Mesenchymal stem cell (in vitro differentiated cells and primary cell): ENCODE measurements at regions not wholly inside any gene's neighbourhood (a gene's known extent, or its start where the extent isn't known, plus 50 kb on each side); places are given as distances from the start of the nearest gene placed in this dataset.

Experiments
- DNase-seq: peaks from one replicate; pipeline ENCODE4 v3.0.0-alpha.2; 2013
- H2AFZ ChIP-seq: one replicate; pipeline ENCODE4 v1.6.1; 2013; ENCODE audit warnings: low read depth, mild to moderate bottlenecking, control low read depth, inconsistent platforms, low read length, moderate library complexity
- H2AK5ac ChIP-seq: 2 replicates; pipeline ENCODE4 v1.6.1; 2013; ENCODE audit warnings: low read length, moderate library complexity, mild to moderate bottlenecking, inconsistent platforms; ENCODE audit not compliant: severe bottlenecking
- H2BK120ac ChIP-seq: one replicate; pipeline ENCODE4 v1.6.1; 2013; ENCODE audit warnings: low read depth, mild to moderate bottlenecking, inconsistent platforms, low read length, moderate library complexity
- H2BK12ac ChIP-seq, 2 experiments: one replicate each; pipeline ENCODE4 v1.6.1; 2013; ENCODE audit warnings: inconsistent platforms in 2 of 2, low read length in 2 of 2, mild to moderate bottlenecking in 2 of 2, moderate library complexity in 2 of 2, control low read depth in 1 of 2
- H2BK15ac ChIP-seq: one replicate; pipeline ENCODE4 v1.6.1; 2013; ENCODE audit warnings: mild to moderate bottlenecking, low read depth, inconsistent platforms; ENCODE audit not compliant: poor library complexity, severe bottlenecking
- H2BK5ac ChIP-seq: 2 replicates; pipeline ENCODE4 v1.6.1; 2013; ENCODE audit warnings: low read depth, mild to moderate bottlenecking, low read length, control low read depth, inconsistent platforms; ENCODE audit not compliant: poor library complexity, severe bottlenecking
- H3K14ac ChIP-seq, 2 experiments: one replicate each; pipeline ENCODE4 v1.6.1; 2013; ENCODE audit warnings: inconsistent platforms in 2 of 2, low read length in 2 of 2, control low read depth in 1 of 2, mild to moderate bottlenecking in 1 of 2, moderate library complexity in 1 of 2
- H3K18ac ChIP-seq, 2 experiments: one replicate each; pipeline ENCODE4 v1.6.1; 2013; ENCODE audit warnings: inconsistent platforms in 2 of 2, low read length in 2 of 2, control low read depth in 1 of 2, low read depth in 1 of 2, mild to moderate bottlenecking in 1 of 2
- H3K23ac ChIP-seq, 2 experiments: one replicate each; pipeline ENCODE4 v1.6.1; 2013; ENCODE audit warnings: inconsistent platforms in 2 of 2, low read length in 2 of 2, mild to moderate bottlenecking in 2 of 2, moderate library complexity in 2 of 2, control low read depth in 1 of 2
- H3K27ac ChIP-seq: 2 replicates; pipeline ENCODE4 v1.5.1; 2013; ENCODE audit warnings: mild to moderate bottlenecking, moderate library complexity, low read length, control low read depth, inconsistent platforms; ENCODE audit not compliant: poor library complexity, severe bottlenecking
- H3K27me3 ChIP-seq, 2 experiments: 2 replicates each; pipeline versions ENCODE4 v1.6.1 to v1.7.0; 2013; ENCODE audit warnings: low read length in 2 of 2, mild to moderate bottlenecking in 2 of 2, moderate library complexity in 2 of 2, control low read depth in 1 of 2, inconsistent platforms in 1 of 2; ENCODE audit not compliant: control insufficient read depth in 1 of 2, insufficient read depth in 1 of 2
- H3K36me3 ChIP-seq, 2 experiments: 2 replicates each; pipeline versions ENCODE4 v1.6.1 to v1.7.0; 2013; ENCODE audit warnings: low read length in 2 of 2, control low read depth in 1 of 2, inconsistent platforms in 1 of 2, low read depth in 1 of 2, mild to moderate bottlenecking in 1 of 2; ENCODE audit not compliant: insufficient read depth in 2 of 2, control insufficient read depth in 1 of 2
- H3K4ac ChIP-seq, 2 experiments: one replicate each; pipeline ENCODE4 v1.6.1; 2013; ENCODE audit warnings: inconsistent platforms in 2 of 2, low read length in 2 of 2, mild to moderate bottlenecking in 2 of 2, moderate library complexity in 2 of 2, control low read depth in 1 of 2, low read depth in 1 of 2
- H3K4me1 ChIP-seq: 2 replicates; pipeline ENCODE4 v1.6.1; 2013; ENCODE audit warnings: low read depth, low read length, control low read depth; ENCODE audit not compliant: control insufficient read depth, insufficient read depth
- H3K4me2 ChIP-seq: 2 replicates; pipeline ENCODE4 v1.6.1; 2013; ENCODE audit warnings: low read length, mild to moderate bottlenecking, inconsistent platforms; ENCODE audit not compliant: poor library complexity, severe bottlenecking
- H3K4me3 ChIP-seq, 2 experiments: 2 replicates each; pipeline versions ENCODE4 v1.5.1 to v1.7.0; 2013; ENCODE audit warnings: low read length in 2 of 2, mild to moderate bottlenecking in 2 of 2, control low read depth in 1 of 2, low read depth in 1 of 2; ENCODE audit not compliant: insufficient read depth in 1 of 2
- H3K79me1 ChIP-seq: replicated peaks from 2 replicates; pipeline ENCODE4 v1.6.1; 2013; ENCODE audit warnings: mild to moderate bottlenecking, control low read depth, low read length, inconsistent platforms; ENCODE audit not compliant: poor library complexity, severe bottlenecking
- H3K9ac ChIP-seq: 2 replicates; pipeline ENCODE4 v1.7.0; 2013; ENCODE audit warnings: mild to moderate bottlenecking, low read length, moderate library complexity
- H3K9me3 ChIP-seq: 2 replicates; pipeline ENCODE4 v1.7.0; 2013; ENCODE audit warnings: mild to moderate bottlenecking, low read length; ENCODE audit not compliant: control insufficient read depth
- H4K8ac ChIP-seq: one replicate; pipeline ENCODE4 v1.6.1; 2013; ENCODE audit warnings: inconsistent platforms, mild to moderate bottlenecking, low read length, moderate library complexity
- H4K91ac ChIP-seq: one replicate; pipeline ENCODE4 v1.6.1; 2013; ENCODE audit warnings: mild to moderate bottlenecking, low read length, inconsistent platforms
- WGBS: methylation state at CpG from one replicate; pipeline ENCODE4 v1.1.7; 2013; ENCODE audit warnings: mixed read lengths; 5-methylcytosine and 5-hydroxymethylcytosine counted together

GRCh38 chr12:68432622-68433021 lies 100.5 kb upstream of the MDM1 start:
- Histone ChIP-seq H3K4me3 (no peak overlapping the region), H3K4me2 (no peak overlapping the region), H3K18ac (no peak overlapping the region), H3K36me3 (no peaks in the 10 kb centered on the region), H3K4me1 (no peaks in the 10 kb centered on the region), H3K23ac (no peak overlapping the region), H3K9me3 (peaks cover 6% of the 10 kb centered on the region), H4K91ac (no peak overlapping the region), H2BK15ac (no peak overlapping the region), H3K4ac (no peak overlapping the region), H3K79me1 (no peaks in the 10 kb centered on the region), H3K27me3 (no peaks in the 10 kb centered on the region), H4K8ac (no peak overlapping the region), H3K27ac (no peak overlapping the region), H2BK12ac (no peak overlapping the region), H2AK5ac (no peak overlapping the region), H3K14ac (no peak overlapping the region), H2BK5ac (no peak overlapping the region), H3K9ac (no peak overlapping the region), H2AFZ (no peak overlapping the region), H2BK120ac (no peak overlapping the region)
- no peak for DNase-seq

GRCh38 chr12:68434391-68435298 lies 102.5 kb upstream of the MDM1 start:
- Histone ChIP-seq H4K8ac (no peak overlapping the region), H2BK5ac (no peak overlapping the region), H3K23ac (no peak overlapping the region), H3K9ac (no peak overlapping the region), H3K36me3 (no peaks in the 10 kb centered on the region), H3K18ac (no peak overlapping the region), H3K14ac (no peak overlapping the region), H3K27ac (no peak overlapping the region), H2AK5ac (no peak overlapping the region), H3K4me3 (no peak overlapping the region), H2BK120ac (no peak overlapping the region), H2AFZ (no peak overlapping the region), H3K4me2 (no peak overlapping the region), H3K9me3 (peaks cover 6% of the 10 kb centered on the region), H3K27me3 (no peaks in the 10 kb centered on the region), H4K91ac (no peak overlapping the region), H2BK12ac (no peak overlapping the region), H3K79me1 (no peaks in the 10 kb centered on the region), H2BK15ac (no peak overlapping the region), H3K4me1 (no peaks in the 10 kb centered on the region), H3K4ac (no peak overlapping the region)
- no peak for DNase-seq
- WGBS: 100% methylated on average over 2 of the region's 2 CpGs

- no peak overlapping the region for H2BK12ac ChIP-seq
- no peak overlapping the region for H3K4me2 ChIP-seq
- no peak overlapping the region for H2BK120ac ChIP-seq
- peaks cover 6% of the 10 kb centered on the region for H3K9me3 ChIP-seq
- no CpG with 5 or more reads among the region's 1 CpG for WGBS
- no peak overlapping the region for H2AFZ ChIP-seq
- no peak for DNase-seq
- H3K9ac ChIP-seq: no peak overlapping the region
- H3K79me1 ChIP-seq: no peaks in the 10 kb centered on the region
- H3K36me3 ChIP-seq: no peaks in the 10 kb centered on the region
- no peak overlapping the region for H3K4ac ChIP-seq
- no peak overlapping the region for H4K8ac ChIP-seq
- H3K4me1 ChIP-seq: peaks cover 2% of the 10 kb centered on the region
- no peak overlapping the region for H2BK15ac ChIP-seq
- no peak overlapping the region for H3K27ac ChIP-seq
- H2AK5ac ChIP-seq: no peak overlapping the region
- no peaks in the 10 kb centered on the region for H3K27me3 ChIP-seq
- no peak overlapping the region for H3K23ac ChIP-seq
- no peak overlapping the region for H3K4me3 ChIP-seq
- H3K18ac ChIP-seq: no peak overlapping the region
- no peak overlapping the region for H2BK5ac ChIP-seq
- no peak overlapping the region for H4K91ac ChIP-seq
- no peak overlapping the region for H3K14ac ChIP-seq
These were observed 103.1 kb upstream of the MDM1 start for GRCh38 chr12:68435299-68435637.

- Histone ChIP-seq H2BK120ac (no peak overlapping the region), H3K4me1 (peaks cover 2% of the 10 kb centered on the region), H2BK12ac (no peak overlapping the region), H4K91ac (no peak overlapping the region), H3K9ac (no peak overlapping the region), H3K27ac (no peak overlapping the region), H2BK15ac (no peak overlapping the region), H3K23ac (no peak overlapping the region), H2AK5ac (no peak overlapping the region), H3K9me3 (peaks cover 6% of the 10 kb centered on the region), H3K4ac (no peak overlapping the region), H3K4me2 (no peak overlapping the region), H4K8ac (no peak overlapping the region), H3K36me3 (no peaks in the 10 kb centered on the region), H3K14ac (no peak overlapping the region), H3K79me1 (no peaks in the 10 kb centered on the region), H3K27me3 (no peaks in the 10 kb centered on the region), H2AFZ (no peak overlapping the region), H3K4me3 (no peak overlapping the region), H3K18ac (no peak overlapping the region), H2BK5ac (no peak overlapping the region)
- DNase-seq: peak; percentile 65
- WGBS: 63% methylated on average over 1 of the region's 2 CpGs
These were observed 103.7 kb upstream of the MDM1 start for GRCh38 chr12:68435816-68436215.
